ENCODE measurements at regions not wholly inside any gene's neighbourhood (a gene's known extent, or its start where the extent isn't known, plus 50 kb on each side); places are given as distances from the start of the nearest gene placed in this dataset.

DNA sequence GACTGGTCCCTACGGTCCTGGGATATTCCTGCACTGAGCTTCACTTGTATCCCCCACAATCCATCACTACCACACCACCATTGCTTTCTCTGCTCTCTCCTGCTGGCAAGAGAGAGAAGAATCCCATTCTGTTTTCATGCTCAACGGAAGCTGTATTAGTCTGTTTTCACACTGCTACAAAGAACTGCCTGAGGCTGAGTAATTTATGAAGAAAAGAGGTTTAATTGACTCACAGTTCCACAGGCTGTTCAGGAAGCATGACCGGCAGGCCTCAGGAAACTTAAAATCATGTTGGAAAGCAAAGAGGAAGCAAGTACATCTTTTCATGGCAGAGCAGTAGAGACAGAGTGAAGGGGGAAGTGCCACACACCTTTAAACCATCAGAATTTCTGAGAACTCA, 260.4 kb upstream of the LYZL1 start:
- no peak for DNase-seq (ENCODE audit: low spot score)

GRCh38 chr10:29030900-29031299, 258.0 kb upstream of the LYZL1 start:
- no peak for DNase-seq (ENCODE audit: low spot score)

DNA sequence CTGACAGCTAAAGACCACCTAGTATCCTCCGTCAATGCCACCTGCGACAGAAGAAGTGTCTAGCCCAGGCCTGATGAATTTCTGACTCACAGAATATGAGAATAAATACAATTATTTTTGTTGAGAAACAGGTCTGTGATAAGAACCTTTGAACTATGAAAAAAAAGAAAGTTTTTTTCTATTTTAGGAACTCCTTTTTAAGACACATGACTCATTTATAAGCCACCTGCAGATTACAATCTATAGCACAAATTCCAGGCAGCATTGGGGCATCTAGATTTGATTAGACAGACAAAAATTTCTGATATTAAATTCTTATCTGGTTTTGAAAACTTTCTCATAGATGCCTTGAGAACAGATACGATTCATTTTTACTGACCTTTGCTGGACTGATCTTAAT, 256.7 kb upstream of the LYZL1 start:
- no peak for DNase-seq (ENCODE audit: low spot score)

GRCh38 chr10:29033311-29033940, 255.4 kb upstream of the LYZL1 start:
- peak; percentile 13 for DNase-seq (ENCODE audit: low spot score)

GRCh38 chr10:29034592-29034991, 254.3 kb upstream of the LYZL1 start:
- DNase-seq (ENCODE audit: low spot score): no peak

GRCh38 chr10:29035721-29036120, 253.1 kb upstream of the LYZL1 start:
- DNase-seq (ENCODE audit: low spot score): no peak

DNA sequence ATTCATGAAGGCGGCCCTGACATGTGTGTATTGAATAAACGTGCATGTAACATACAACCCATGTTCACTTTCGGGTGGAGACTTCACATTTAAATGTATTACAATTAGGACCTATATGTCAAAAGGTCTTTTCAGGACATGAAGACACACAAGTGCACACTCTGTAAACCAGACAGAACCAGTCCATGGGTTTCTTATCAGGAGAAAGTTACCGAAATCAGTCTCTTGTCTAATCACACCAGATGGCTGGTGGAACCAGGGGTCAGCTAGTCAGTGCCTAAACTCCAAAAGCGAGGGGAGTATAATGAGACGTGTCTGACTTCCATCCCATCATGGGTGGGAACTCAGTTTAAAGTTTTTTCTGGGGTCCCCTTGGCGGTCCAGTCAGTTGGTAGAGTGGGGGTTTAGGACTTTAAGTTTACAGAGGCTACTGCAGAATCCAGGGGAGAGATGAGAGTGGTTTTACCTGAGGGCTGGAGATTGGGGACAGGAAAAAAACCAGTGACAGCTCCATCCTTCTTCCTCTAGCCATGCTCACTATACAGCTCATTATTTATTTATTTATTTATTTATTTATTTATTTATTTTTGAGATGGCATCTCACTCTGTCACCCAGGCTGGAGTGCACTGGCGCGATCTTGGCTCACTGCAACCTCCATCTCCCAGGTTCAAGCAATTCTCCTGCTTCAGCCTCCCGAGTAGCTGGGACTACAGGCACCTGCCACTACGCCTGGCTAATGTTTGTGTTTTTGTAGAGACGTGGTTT, 251.3 kb upstream of the LYZL1 start:
- DNase-seq (ENCODE audit: low spot score): no peak

GRCh38 chr10:29039091-29039490, 249.8 kb upstream of the LYZL1 start:
- DNase-seq (ENCODE audit: low spot score): no peak

DNA sequence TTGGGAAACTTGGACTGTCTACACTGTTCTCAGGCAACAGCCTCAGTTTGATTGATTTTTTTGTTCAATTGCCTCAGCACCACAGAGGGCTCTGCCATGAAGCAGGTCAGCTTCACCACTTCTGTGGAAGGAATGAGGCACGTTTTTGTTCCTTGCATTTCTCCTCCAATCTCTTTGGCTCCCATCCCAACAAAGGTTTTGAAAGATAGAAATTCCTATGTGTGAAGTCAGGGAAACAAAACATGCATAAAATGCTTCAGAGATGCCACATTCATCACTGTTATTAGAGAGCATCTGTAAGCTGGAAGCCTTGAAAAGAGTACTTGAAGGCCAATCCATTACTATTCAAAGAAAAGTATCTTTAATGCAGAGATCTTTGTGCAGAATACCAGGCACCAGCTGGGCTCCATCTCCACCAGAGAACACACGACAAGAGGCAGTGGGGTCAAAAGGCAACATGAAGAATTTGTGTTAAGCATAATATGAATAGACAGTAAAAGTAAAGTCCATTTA, 249.1 kb upstream of the LYZL1 start:
- DNase-seq (ENCODE audit: low spot score): no peak

DNA sequence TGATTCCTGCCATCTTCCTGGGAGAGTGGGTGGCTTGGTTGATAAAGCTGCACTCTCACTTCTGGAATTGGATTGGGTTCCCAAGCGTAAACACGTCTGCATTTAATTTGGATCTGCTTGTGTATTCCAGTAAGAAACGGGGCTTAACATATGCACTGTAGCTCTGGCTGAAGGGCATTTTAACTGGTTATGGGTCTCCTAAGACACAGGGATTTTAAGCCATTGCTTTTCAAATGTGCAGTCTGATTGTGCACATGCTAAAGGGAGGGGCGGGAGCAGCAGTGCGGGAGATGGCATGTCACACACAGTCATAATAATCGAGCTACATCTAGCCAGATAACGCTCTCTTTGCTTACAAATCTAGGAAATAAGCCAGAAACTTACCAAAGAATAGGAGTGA, 247.3 kb upstream of the LYZL1 start:
- DNase-seq (ENCODE audit: low spot score): no peak

GRCh38 chr10:29048506-29048905, 240.4 kb upstream of the LYZL1 start:
- no peak for DNase-seq (ENCODE audit: low spot score)

DNA sequence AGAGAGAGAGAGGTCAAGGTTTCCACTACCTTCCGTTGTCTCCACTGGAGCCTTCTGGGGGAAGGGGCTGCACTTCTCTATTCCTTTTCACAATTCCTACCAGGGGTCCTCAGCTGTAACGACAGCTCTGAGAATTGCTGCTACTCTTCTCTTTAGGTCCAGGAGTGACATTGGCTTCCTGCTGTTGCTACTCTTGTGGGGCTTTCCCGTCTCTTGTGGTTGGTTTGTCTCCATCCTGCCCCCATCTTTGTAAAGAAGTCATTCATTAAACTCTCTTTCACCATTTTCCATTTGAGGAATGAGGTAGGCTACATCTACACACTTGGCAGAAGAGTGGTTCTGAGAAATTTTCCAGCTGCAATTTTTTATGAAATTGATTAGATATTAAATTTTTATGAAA, 238.8 kb upstream of the LYZL1 start:
- DNase-seq (ENCODE audit: low spot score): no peak

DNA sequence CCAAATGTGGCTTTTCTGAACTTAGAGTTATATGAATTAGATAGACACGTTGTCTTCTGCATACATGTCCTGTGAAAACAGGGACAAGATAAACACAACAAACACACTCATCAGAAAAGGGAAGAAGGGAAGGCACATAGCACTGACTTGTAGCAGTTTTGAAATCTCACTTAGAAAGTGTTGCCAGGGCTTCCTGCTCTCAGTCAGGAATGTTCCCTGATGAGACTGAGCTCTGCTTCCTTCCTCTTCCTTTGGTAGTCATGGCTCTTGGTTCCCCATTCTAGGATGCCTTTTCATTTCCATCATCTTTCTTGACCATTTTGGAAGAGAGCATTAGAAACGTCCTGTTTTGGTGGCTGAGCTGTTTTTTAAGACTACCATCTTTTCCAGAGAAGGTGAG, 233.8 kb upstream of the LYZL1 start:
- no peak for DNase-seq (ENCODE audit: low spot score)

GRCh38 chr10:29056729-29057128, 232.1 kb upstream of the LYZL1 start:
- DNase-seq (ENCODE audit: low spot score): no peak

DNA sequence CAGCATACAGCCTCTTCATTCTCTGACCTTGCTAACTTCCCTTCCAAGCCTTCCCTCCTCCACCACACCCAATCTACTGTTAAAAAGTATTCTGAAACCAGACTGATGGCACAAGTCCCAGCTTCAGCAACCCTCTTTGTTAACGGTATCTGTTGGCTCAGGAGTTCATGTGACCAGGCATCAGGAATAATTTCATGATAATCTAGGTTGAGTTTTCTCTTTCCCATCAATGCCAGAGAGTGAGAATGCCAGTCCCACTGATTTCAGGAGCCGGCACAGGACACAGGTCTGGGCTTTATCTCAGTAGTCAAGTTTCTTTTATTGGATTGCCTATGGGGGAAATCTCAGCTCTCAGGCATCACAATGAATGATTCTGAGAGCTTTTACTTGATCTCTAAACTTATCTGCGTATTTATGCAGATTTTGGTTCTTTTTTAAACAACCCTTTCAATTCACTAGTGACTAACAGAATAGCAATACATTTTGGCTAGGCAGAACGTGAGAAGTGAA, 231.0 kb upstream of the LYZL1 start:
- DNase-seq (ENCODE audit: low spot score): no peak

GRCh38 chr10:29063806-29064644, 224.8 kb upstream of the LYZL1 start:
- DNase-seq (ENCODE audit: low spot score): no peak

DNA sequence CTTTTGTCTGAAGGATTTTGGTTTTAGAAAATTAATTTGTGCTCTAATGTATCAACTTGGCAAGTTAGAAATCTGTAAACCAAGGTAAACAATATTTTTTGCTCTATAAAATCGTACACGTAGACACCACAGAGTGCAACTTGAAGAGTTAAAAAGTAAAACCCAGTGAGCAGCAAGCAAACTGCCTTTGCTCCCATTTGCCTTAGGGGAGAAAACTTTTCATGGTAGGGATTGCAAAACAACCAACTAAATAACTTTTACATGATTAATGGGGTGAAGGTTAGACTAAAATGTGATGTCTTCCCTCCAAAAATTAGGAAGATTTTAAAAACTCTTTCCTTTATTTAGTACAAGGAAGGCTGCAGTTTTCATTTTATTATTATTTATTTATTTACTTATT, 224.2 kb upstream of the LYZL1 start:
- no peak for DNase-seq (ENCODE audit: low spot score)

GRCh38 chr10:29067161-29067560, 221.7 kb upstream of the LYZL1 start:
- DNase-seq (ENCODE audit: low spot score): no peak

DNA sequence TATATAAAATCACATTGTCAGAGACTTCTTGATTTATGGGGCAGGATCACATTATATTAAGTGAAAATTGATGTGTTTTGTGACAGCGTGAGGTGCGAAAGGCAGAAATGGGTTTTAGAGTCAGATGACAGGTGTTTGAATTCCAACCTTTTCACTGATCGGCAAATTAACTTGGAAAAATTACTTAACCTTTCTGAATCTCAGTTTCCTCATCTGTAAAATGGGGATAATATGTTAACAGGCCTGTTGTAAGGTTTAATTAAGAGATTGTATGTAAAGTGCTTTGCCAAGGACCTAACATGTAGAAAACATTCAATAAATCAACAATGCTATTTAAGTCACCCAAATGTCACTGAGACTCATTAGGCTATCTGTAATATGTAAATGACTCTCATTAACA, 221.2 kb upstream of the LYZL1 start:
- no peak for DNase-seq (ENCODE audit: low spot score)

GRCh38 chr10:29068302-29068701, 220.6 kb upstream of the LYZL1 start:
- no peak for DNase-seq (ENCODE audit: low spot score)

GRCh38 chr10:29068966-29069365, 219.9 kb upstream of the LYZL1 start:
- no peak for DNase-seq (ENCODE audit: low spot score)

GRCh38 chr10:29069941-29070340, 218.9 kb upstream of the LYZL1 start:
- no peak for DNase-seq (ENCODE audit: low spot score)

DNA sequence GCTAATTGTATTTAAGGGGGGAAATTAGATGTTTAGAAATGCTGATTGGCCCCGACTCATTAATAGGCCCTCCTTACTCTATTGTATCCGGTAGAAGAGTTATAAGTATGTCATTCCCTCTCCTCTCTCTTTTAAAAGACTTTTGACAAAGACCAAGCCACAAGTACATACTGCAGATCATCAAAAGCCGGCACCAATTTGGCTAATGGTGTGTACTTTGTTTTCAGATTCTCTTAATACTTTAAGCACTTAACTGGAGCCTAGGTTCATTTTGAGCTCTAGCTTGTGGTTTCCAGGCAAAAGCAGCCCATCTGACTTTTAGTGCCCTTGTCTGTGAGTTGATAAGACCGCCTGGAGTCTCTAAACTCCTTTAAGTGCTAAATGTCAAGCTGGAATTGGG, 210.0 kb upstream of the LYZL1 start:
- no peak for DNase-seq (ENCODE audit: low spot score)

All from germinal center (tissue), 1 donor.